ENCODE measurements at regions not wholly inside any gene's neighbourhood (a gene's known extent, or its start where the extent isn't known, plus 50 kb on each side); places are given as distances from the start of the nearest gene placed in this dataset.

DNA sequence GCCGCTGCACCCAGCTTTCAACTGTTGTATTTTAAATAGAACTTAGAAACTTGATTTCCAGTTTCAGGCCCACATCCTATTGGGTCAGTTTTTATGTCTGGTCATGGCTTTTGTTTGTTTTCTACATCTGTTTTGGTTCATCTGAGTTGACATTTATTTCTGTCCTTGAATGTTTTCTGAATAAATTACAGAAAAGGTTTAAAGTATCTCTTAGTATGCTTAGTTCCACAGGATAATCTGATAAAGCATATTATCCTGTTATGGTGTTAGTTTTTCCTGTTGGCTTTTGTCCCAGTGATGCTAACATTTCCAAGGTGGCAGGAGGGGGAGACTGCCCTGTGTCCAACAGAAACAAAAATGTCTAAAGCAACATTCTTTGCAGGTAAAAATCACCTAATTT lies 733.2 kb downstream of the INHBA start:
- Histone ChIP-seq H3K9ac (ENCODE audit: low read length) (no peak overlapping the region), H3K4me1 (ENCODE audit: low read length) (no peaks in the 10 kb centered on the region), H3K27me3 (ENCODE audit: low read depth, low read length) (no peaks in the 10 kb centered on the region), H2AFZ (ENCODE audit: low read depth, low read length) (no peak overlapping the region), H3K36me3 (replicated peaks; ENCODE audit: low read depth, low read length) (no peaks in the 10 kb centered on the region), H3K27ac (ENCODE audit: low read length) (no peak overlapping the region), H3K4me2 (ENCODE audit: low read length) (no peak overlapping the region), H3K79me2 (ENCODE audit: low read length) (no peaks in the 10 kb centered on the region), H3K4me3 (ENCODE audit: low read length) (no peak overlapping the region), H3K9me3 (ENCODE audit: insufficient read depth, low read length) (no peaks in the 10 kb centered on the region), H4K20me1 (ENCODE audit: insufficient read depth, low read length) (no peaks in the 10 kb centered on the region)
- TF ChIP-seq EZH2phosphoT487 (IDR thresholded peaks at IDR 0.05; ENCODE audit: low read depth), result no peak
- TF ChIP-seq, protein P1, sequence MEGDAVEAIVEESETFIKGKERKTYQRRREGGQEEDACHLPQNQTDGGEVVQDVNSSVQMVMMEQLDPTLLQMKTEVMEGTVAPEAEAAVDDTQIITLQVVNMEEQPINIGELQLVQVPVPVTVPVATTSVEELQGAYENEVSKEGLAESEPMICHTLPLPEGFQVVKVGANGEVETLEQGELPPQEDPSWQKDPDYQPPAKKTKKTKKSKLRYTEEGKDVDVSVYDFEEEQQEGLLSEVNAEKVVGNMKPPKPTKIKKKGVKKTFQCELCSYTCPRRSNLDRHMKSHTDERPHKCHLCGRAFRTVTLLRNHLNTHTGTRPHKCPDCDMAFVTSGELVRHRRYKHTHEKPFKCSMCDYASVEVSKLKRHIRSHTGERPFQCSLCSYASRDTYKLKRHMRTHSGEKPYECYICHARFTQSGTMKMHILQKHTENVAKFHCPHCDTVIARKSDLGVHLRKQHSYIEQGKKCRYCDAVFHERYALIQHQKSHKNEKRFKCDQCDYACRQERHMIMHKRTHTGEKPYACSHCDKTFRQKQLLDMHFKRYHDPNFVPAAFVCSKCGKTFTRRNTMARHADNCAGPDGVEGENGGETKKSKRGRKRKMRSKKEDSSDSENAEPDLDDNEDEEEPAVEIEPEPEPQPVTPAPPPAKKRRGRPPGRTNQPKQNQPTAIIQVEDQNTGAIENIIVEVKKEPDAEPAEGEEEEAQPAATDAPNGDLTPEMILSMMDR (IDR thresholded peaks at IDR 0.05; ENCODE audit: low read depth, low read length), result no peak

DNA sequence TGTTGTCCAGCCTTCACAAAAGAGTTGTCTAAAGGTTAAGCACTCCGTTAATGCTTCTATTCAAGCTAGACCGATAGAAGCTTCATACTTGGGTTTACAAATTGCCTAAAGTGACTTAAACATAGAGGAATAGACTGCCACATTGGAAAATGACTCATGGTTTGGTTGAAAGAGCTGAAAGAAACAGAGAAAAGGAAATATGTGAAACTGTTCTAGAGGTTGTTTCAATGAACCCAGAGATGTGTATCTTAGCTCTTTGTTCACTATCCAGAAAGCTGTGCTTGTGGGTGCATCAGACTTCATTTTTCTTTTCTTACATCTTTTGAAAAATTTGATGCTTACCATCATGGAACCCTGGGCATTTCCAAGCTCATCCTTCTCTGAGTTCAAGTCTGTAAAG lies 736.2 kb downstream of the INHBA start:
- Histone ChIP-seq H2AFZ (ENCODE audit: low read depth, low read length) (no peak overlapping the region), H3K9me3 (ENCODE audit: insufficient read depth, low read length) (no peaks in the 10 kb centered on the region), H3K27ac (ENCODE audit: low read length) (no peak overlapping the region), H3K4me3 (ENCODE audit: low read length) (no peak overlapping the region), H3K4me1 (ENCODE audit: low read length) (no peaks in the 10 kb centered on the region), H4K20me1 (ENCODE audit: insufficient read depth, low read length) (no peaks in the 10 kb centered on the region), H3K36me3 (replicated peaks; ENCODE audit: low read depth, low read length) (no peaks in the 10 kb centered on the region), H3K4me2 (ENCODE audit: low read length) (no peak overlapping the region), H3K27me3 (ENCODE audit: low read depth, low read length) (no peaks in the 10 kb centered on the region), H3K79me2 (ENCODE audit: low read length) (no peaks in the 10 kb centered on the region), H3K9ac (ENCODE audit: low read length) (no peak overlapping the region)
- TF ChIP-seq EZH2phosphoT487 (IDR thresholded peaks at IDR 0.05; ENCODE audit: low read depth), result no peak
- TF ChIP-seq, protein P1 (IDR thresholded peaks at IDR 0.05; ENCODE audit: low read depth, low read length), result no peak

DNA sequence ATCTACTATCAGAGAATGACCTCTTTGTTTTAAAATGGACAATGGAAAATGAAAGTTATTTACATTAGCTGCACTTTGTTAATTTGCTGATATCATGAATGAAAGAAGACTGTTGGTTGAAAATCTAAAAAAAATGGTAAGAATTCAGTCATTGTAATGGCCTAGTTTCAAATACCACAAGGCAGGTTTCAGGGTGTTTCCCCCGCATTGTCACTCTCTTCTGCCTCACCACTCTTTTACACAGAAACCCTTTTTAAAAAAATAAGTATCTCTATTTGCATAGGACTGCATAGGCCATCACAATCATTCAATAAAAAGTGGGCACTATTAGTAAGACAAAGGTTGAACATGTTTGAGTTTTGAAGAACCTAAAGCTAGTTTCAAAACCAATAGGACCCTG lies 737.1 kb downstream of the INHBA start:
- H3K79me2 ChIP-seq (ENCODE audit: low read length), result no peaks in the 10 kb centered on the region
- H3K36me3 ChIP-seq (replicated peaks; ENCODE audit: low read depth, low read length), result no peaks in the 10 kb centered on the region
- H3K4me3 ChIP-seq (ENCODE audit: low read length), result no peak overlapping the region
- no peak overlapping the region for H2AFZ ChIP-seq (ENCODE audit: low read depth, low read length)
- no peaks in the 10 kb centered on the region for H3K9me3 ChIP-seq (ENCODE audit: insufficient read depth, low read length)
- H3K9ac ChIP-seq (ENCODE audit: low read length), result no peak overlapping the region
- H3K4me1 ChIP-seq (ENCODE audit: low read length), result no peaks in the 10 kb centered on the region
- no peak overlapping the region for H3K4me2 ChIP-seq (ENCODE audit: low read length)
- H3K27me3 ChIP-seq (ENCODE audit: low read depth, low read length), result no peaks in the 10 kb centered on the region
- H4K20me1 ChIP-seq (ENCODE audit: insufficient read depth, low read length), result no peaks in the 10 kb centered on the region
- TF ChIP-seq, protein P1 (IDR thresholded peaks at IDR 0.05; ENCODE audit: low read depth, low read length), result no peak
- TF ChIP-seq EZH2phosphoT487 (IDR thresholded peaks at IDR 0.05; ENCODE audit: low read depth), result no peak
- H3K27ac ChIP-seq (ENCODE audit: low read length), result no peak overlapping the region

GRCh38 chr7:40965016-40965415 lies 737.9 kb downstream of the INHBA start:
- Histone ChIP-seq H3K79me2 (ENCODE audit: low read length) (no peaks in the 10 kb centered on the region), H2AFZ (ENCODE audit: low read depth, low read length) (no peak overlapping the region), H3K4me2 (ENCODE audit: low read length) (no peak overlapping the region), H3K27me3 (ENCODE audit: low read depth, low read length) (no peaks in the 10 kb centered on the region), H3K9me3 (ENCODE audit: insufficient read depth, low read length) (no peaks in the 10 kb centered on the region), H4K20me1 (ENCODE audit: insufficient read depth, low read length) (no peaks in the 10 kb centered on the region), H3K27ac (ENCODE audit: low read length) (no peak overlapping the region), H3K4me3 (ENCODE audit: low read length) (no peak overlapping the region), H3K4me1 (ENCODE audit: low read length) (no peaks in the 10 kb centered on the region), H3K36me3 (replicated peaks; ENCODE audit: low read depth, low read length) (no peaks in the 10 kb centered on the region), H3K9ac (ENCODE audit: low read length) (no peak overlapping the region)
- no peak for TF ChIP-seq EZH2phosphoT487 (IDR thresholded peaks at IDR 0.05; ENCODE audit: low read depth)

GRCh38 chr7:40964610-40965009 lies 738.3 kb downstream of the INHBA start:
- Histone ChIP-seq H3K9ac (ENCODE audit: low read length) (no peak overlapping the region), H3K36me3 (replicated peaks; ENCODE audit: low read depth, low read length) (no peaks in the 10 kb centered on the region), H3K27me3 (ENCODE audit: low read depth, low read length) (no peaks in the 10 kb centered on the region), H2AFZ (ENCODE audit: low read depth, low read length) (no peak overlapping the region), H3K27ac (ENCODE audit: low read length) (no peak overlapping the region), H4K20me1 (ENCODE audit: insufficient read depth, low read length) (no peaks in the 10 kb centered on the region), H3K4me3 (ENCODE audit: low read length) (no peak overlapping the region), H3K79me2 (ENCODE audit: low read length) (no peaks in the 10 kb centered on the region), H3K4me2 (ENCODE audit: low read length) (no peak overlapping the region), H3K4me1 (ENCODE audit: low read length) (no peaks in the 10 kb centered on the region), H3K9me3 (ENCODE audit: insufficient read depth, low read length) (no peaks in the 10 kb centered on the region)
- TF ChIP-seq, protein P1 (IDR thresholded peaks at IDR 0.05; ENCODE audit: low read depth, low read length), result no peak
- no peak for TF ChIP-seq EZH2phosphoT487 (IDR thresholded peaks at IDR 0.05; ENCODE audit: low read depth)

All from OCI-LY3 (cell line).